A673 (cell line): ENCODE measurements at regions not wholly inside any gene's neighbourhood (a gene's known extent, or its start where the extent isn't known, plus 50 kb on each side); places are given as distances from the start of the nearest gene placed in this dataset.

ENCODE experiments used
- CTCF ChIP-seq: fragments of 300-800, 200-600 bp; sonication (generic); conservative IDR thresholded peaks from 2 replicates; pipeline ENCODE4 v1.5.1; 2017; ENCODE audit warnings: low read depth, mild to moderate bottlenecking, antibody characterized with exemption, low read length, moderate library complexity, mixed read lengths
- EZH2 ChIP-seq: fragments of 200-600 bp; sonication (generic); IDR thresholded peaks from 2 replicates; pipeline ENCODE4 v1.6.1; 2017; ENCODE audit warnings: borderline replicate concordance, low read depth, mild to moderate bottlenecking, mixed read lengths, antibody characterized with exemption, low read length; ENCODE audit not compliant: poor library complexity, severe bottlenecking

DNA sequence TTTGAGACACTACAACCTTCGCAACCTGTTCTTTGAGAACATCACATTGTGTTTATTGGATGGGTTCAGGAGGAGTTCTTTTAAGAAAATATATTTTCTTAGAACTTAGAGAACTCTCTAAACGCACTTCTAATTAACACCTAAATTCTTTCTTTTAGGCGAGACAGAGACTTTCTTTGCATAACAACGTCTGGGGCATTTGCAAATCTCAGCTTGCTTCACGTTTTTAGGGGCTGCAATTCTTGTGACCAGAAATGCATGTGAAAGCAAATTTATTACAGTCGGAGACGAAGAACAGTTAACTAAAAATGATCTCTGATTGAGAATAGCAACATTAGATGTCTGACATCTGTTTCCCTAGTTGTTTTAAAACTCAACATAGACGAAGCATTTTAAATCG is 568.3 kb upstream of the ZNF717 start:
- TF ChIP-seq CTCF (no peak), EZH2 (no peak)
